NCI-H2227 (cell line): ENCODE measurements at regions not wholly inside any gene's neighbourhood (a gene's known extent, or its start where the extent isn't known, plus 50 kb on each side); places are given as distances from the start of the nearest gene placed in this dataset.

Experiments
- DNase-seq: peaks from one replicate; lab custom pipeline; 2025; ENCODE audit not compliant: unreplicated experiment; lab: John Stamatoyannopoulos, UW

DNA sequence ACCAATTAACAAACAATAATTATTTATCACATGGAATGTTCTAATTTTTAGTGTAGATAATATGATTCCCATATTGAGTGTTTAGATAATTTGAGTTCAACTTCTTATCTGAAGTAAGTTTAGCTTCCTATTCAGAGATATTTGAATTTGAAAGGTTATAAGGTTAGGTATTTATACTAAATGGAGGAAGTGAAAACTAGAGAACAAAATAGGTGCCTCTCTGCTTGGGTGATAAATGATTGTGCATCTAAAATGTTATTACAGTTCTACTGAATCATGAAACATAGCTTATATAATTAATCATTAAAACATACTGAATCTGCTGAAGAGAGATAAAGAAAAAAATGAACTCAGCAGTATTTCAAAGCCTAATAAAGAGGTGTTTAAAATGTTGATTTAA is 1174.3 kb downstream of the XPNPEP1 start:
- DNase-seq: no peak

DNA sequence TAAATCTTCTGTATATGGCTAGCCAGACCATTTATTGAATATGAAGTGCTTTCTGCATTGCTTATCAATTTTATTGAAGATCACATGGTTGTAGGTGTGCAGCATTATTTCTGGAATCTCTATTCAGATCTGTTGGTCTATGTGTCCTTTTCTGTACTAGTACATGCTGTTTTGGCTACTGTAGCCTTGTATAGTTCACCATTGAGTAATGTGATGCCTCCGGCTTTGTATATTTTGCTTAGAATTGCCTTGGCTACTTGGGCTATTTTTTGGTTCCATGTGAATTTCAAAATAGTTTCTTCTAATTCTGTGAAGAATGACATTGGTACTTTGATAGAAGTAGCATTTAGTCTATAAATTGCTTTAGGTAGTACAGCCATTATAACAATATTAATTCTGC is 1187.2 kb downstream of the XPNPEP1 start:
- DNase-seq: no peak

DNA sequence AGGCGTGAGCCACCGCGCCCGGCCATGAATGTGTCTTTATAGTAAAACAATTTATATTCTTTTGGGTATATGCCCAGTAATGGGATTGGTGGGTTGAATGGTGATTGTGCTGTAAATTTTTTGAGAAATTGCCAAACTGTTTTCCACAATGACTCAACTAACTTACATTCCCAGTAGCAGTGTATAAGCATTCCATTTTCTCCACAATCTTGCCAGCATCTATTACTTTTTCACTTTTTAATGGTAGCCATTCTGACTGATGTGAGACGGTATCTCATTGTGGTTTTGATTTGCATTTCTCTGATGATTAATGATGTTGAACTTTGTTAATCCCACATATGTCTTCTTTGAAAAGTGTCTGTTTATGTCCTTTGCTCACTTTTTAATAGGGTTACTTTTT is 1187.9 kb downstream of the XPNPEP1 start:
- DNase-seq: no peak

DNA sequence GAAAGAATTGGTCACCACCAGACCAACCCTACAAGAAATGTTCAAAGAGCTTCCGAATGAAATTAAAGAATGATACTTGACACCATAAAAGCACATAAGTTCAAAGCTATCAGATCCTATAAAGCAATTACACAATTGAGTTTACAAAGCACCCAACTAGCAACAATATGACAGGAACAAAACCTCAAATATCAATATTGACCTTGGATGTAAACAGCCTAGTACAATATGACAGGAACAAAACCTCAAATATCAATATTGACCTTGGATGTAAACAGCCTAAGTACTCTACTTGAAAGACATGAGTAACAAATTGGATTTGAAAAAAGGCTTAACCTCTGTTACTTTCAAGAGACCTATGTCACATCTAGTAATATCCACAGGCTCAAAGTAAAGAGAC is 1201.4 kb downstream of the XPNPEP1 start:
- DNase-seq: no peak

DNA sequence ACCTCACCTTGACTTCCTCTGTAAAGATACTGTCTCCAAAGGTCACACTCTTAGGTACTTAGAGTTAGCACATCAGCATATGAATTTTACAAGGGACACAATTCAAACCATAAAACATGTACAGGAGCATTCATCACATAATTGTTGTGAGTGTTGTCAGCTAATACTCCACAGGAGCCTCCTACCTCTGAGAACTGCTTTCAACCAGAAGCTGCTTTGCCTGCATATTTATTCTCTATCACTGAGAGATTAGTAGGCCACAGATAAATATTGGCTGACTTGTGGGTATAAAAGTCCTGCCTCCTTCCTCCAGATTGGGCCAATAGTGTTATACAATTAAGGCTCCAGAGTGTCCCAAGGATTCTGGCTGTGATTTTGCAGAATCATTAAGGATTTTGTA is 1207.0 kb downstream of the XPNPEP1 start:
- DNase-seq: no peak

DNA sequence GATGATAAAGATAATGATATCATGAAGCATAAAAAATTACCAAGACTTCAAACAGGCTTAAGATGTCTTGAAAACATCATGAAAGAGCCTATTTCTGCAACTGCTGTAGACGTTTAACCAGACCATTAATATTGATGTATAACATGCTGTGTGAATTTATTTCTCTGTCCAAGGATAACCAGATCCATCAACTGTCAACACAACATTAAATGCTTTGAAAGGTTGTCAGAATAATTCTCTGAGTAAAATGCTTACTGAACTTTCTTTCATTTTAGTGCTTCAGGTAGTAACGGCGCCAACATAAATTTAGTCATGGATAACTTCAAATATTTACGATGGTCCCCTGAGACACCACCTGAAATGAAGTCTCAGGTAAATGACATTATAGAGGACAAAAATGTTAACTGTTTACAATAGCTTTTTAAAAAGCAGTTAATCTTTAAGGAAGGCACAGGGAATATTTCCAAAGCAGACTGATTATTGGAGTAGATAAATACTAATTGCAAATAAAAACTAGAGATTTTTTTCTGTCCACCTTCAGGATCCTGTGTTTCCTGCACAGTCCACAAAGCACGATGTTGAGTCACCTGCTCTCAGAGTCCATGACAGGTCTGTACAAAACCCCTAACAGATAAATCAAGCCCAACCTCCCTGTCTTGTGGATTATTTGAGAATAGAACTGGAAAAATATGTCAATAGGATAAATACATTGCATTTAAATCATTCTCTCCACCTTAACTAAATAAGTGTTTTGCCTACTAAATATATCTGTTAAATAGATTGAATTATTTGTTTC is 1213.2 kb downstream of the XPNPEP1 start:
- no peak for DNase-seq

DNA sequence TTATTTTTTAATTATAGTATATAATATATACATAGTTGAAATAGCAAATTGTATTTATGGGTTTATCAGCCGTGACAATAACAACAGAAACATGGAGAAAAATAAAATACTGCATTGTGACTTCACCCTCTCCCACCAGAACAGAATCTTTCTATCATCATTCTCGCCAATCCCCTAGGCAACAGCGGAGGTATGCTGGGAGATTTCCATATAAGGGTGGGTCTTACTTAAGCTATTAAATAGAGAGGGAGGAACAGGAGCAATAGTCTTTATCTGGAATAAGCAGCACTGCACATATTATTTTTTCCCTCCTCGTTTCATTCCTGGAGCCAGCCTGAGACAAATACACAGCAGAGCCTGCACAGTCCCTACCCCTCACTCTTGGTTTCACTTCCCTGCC is 1214.9 kb downstream of the XPNPEP1 start:
- no peak for DNase-seq

DNA sequence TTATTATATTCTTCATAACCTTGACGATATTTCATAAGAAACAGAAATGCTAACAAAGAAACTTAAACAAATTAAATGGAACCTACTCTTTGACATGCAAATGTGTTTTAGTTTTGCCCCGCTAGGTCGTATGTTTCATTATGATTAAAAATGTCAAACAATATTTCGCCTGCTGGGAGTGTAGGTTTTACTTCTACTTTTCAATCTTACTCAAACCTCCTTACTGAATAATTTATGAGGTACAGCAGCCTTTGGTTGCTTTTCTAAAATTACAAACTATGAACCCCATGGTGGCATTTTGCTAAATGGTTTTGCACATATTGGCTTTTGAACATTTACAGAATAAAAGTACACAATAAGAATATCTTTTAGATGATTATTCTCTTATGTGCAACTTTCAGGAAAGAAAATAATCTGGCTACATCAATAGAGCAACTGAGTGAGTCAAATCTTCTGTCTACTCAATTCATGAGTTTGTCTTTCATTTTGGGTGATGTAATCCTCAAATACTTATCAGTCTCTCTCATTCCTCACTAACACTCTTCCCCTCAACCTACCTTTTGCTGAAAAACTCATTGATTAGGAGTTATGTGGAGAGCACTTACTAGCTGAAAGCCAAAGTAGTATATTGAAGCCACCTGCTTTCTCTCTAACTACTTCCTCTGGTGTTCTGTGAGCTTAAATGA is 1226.4 kb downstream of the XPNPEP1 start:
- DNase-seq: no peak

DNA sequence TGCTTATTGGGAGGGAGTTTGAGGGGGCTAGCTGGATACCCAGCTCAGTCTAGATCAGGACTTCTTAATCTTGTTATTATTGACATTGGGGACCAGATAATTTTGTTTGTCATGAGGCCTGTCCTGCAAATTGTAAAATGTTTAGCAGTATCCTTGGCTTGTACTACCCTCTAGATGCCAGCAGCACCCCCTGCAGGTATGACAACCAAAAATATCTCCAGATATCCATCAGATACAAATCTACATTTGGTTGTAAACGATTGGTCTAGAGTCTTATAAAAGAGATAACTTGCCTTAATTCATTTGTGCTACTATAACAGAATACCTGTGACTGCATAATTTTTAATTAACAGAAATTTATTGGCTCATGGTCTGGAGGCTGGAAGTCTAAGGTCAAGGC is 1232.2 kb downstream of the XPNPEP1 start:
- DNase-seq: no peak

DNA sequence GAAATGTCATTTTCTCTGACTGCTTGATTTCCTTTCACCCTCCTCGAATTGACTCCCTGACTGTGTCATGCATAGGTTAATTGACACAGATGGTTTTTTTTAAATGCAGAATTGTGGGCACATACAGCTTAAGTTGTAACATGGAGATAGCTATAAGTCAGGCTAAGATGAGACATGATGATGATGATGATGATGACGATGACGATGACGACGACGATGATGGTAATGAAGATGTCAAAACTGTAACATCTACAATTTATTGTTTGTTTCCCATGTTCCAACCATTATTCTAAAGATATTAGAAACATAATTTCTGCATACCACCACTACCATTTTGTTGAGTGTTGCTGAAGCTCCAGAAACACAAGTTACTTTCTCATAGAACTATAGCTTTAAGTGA is 1232.8 kb downstream of the XPNPEP1 start:
- DNase-seq: no peak

DNA sequence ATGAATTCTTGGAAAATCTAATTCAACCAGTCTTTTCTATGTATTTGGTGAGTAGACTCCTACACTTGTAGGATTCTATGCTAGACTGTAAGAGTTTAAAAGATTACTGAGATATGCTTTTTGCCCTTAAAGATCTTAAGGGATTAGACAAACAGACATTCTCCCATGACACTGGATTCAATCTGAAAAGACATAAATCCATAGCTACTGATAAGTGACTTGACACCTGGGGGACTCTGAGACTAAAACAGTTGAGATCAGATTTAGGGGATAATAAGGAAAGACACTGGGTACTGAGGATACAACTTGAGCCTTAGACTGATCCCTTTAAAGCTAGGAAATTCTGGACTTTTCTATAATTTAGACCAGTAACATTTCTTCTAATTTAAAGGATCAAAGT is 1233.4 kb downstream of the XPNPEP1 start:
- no peak for DNase-seq

DNA sequence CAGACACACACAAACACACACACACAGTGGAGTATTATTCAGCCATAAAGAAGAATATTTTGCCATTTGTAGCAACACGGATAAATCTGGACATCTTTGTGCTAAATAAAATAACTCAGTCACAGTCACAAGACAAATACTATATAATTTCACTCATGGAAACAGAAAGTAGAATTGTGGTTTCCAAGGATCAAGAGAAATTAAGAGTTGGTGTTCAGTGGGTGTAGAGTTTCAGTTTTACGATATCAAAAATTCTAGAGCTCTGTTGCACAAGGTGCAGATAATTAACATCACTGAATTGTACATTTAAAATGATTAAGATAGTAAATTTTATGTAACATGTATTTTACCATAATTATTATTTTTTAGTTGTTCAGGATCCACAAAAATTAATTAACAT is 1235.0 kb downstream of the XPNPEP1 start:
- DNase-seq: no peak

DNA sequence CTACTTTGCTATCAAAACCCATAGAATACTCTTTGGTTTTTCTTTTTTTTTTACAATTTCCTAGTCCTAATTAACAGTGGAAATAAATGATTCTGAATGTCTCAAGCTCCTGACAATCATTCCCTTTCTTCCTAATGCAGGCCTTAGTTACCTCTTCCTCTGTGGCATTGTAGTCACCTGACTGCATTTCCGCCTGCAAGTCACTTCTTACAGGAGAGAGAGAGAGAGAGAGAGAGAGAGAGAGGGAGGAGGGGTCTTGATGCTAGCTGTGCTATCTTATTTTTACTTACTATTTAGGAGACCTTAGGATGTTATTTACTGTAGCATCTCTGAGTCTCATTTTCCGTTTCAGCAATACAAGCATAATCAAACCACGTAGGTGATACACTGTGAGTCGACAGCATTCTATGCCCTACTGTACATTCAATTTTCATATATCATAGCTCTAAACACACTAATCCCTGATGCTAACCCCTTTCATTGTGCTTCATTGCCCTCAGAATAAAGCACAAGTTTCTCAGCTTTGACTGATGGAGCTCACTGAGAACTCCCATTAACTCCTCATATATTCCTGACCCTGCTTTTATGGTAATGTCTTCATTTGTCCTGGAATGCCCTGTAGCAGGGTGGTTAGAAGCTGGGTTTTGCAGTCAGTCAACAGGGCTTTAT is 1237.3 kb downstream of the XPNPEP1 start:
- DNase-seq: no peak

DNA sequence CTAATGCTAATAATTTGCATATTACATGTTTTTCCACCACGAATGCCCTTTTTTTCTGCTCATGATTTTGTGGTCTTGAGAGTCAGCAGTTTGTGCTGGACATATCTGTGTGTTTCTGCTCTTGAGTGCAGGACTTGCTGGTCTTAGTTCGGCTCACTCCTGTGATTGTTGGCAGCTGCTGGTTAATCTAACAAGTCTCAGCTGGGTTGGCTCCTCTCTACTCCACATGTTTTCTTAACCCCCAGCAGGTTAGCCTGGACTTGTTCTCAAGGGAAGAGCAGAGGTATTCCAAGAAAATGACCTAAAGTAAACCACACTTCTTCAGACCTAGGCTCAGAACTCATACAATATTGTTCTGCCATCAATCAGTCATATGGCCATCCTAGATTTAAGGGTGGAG is 1238.9 kb downstream of the XPNPEP1 start:
- DNase-seq: no peak

DNA sequence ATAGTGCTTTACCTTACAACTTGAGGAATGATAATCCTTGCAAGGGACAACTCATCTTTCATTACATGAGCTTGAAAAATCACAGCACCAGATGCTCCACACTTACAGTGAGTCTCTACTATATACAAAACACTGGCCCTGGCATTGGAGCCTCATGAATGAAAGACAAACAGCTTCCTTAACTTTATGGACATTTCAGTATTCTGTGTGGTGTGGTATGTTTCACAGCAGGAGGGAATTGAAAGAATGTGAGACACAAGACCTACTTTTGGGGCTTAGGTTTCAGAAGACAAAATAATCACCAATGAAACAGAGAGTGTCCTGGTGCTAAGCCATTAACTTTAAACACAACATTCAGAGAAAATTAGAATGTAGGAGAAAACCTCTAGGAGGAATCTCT is 1249.6 kb downstream of the XPNPEP1 start:
- no peak for DNase-seq

DNA sequence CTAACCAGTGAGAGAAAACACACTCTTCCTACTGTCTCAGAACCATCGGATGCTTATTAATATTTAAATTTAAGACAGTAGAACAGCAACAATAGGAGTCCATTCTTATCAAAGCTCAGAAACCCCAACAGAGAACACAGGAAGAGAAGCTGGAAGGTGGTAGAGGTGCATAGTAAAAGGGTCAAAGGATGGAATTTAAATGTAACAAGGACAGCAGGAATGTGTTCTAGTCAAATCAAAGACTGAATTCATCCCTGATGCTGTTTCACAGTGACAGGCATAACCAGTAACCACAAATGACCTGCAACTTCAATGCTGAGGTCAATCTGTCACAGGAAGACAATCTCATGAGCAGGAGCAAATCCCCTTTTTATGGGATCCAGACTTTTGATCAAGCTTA is 1259.7 kb downstream of the XPNPEP1 start:
- DNase-seq: no peak

DNA sequence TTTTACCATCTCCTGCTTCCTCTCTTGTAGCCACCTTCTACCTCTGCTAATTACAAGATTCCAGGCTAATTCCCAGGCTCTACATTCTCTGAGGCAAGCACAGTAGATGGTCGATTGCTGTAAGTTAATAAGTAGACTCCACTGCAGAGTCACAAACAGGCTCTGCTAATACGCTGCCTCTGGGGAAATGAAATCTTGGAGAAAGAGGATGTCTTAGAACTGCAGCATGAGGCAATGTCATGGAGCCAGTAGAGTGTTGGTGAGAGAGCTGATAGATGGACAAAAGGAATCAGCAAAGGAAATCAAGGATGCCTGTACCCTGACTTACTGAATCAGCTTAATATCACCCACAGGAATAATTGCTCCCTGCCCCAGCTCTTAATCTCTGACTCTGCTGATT is 1260.3 kb downstream of the XPNPEP1 start:
- DNase-seq: no peak

DNA sequence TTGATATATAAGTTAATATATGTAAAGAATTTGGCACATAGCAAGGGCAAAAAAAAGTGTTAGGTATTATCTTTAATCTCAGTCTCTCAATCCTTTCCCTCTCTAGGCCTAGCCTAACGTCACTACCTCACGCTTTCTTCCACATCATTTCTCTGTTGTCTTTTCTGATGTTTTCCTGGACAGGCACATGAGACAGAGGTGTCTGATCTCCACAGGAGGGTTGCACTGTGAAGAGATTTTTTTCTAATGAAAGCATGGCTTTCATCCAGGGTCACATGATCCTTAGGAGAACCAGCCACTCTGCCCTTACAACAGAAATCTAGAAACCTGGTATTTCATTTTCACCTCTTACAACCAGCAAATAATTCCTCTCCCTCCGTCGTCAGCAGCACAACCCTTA is 1268.3 kb downstream of the XPNPEP1 start:
- no peak for DNase-seq

DNA sequence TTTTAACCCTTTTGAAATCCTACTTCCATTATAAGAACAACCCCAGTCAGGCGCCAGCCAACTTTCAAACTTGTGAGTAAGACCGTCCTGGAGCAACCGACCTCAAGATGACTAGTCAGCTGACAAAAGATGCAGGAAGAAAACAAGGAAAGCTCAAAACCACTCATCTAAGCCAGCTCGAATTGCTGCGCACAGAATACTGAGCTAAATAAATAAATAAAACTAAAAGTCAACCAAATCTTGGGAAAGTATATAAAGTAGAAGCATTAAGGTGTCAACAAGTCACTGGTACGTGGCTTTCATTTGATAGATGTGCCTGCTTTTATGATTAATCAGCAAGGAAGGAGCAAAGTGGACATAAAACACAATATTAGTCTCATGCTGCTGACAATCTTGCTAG is 1269.8 kb downstream of the XPNPEP1 start:
- no peak for DNase-seq

DNA sequence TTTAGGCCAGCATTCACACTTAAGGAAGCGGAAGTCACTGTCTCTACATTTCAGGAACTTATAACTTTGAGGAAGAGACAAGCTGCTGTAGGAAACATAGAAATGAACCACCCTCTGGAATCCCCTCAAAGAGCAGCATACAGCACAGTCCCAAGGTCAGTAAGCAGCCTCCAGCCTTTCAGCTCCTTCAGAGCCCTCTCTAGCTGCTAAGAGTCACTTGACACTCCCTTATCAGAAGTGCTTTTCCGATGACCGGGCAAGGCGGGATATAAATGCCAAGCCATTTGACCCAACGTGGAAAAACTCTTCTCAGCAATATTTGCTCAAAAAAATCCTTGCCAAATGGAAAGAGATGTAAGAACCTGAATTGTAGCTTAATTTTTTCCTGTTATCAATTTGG is 1284.3 kb downstream of the XPNPEP1 start:
- DNase-seq: no peak

DNA sequence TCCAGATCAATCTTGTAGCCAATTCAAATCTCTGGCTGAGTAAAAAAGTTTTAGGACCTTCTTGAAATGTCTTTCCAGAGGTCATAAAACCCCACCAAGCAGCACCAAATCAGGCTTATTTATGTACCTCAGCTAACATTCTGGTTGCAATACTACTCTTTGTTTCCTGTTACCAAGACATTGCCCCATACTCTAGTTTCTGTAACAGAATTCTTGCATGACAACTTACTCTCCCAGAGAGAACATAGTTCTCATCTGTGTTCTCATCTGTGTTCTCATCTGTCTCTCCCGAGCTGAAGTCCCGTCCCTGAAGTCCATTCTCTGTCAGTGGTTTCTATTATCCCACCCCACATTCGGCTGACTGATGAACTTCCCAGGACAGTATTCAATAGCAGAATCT is 1285.1 kb downstream of the XPNPEP1 start:
- no peak for DNase-seq

DNA sequence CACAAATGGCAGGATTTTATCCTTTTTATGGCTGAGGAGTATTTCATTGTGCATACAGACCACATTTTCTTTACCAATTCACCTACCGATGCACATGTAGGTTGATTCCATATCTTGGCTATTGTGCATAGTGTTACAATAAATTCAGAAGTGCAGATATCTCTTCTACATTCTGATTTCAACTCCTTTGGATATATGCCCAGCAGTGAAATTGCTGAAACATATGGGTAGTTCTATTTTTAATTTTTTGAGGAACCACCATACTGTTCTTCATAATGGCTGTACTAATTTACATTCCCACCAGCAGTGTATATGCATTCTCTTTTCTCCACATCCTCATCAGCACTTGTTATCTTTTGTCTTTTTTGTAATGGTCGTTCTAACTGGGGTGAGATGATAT is 1290.3 kb downstream of the XPNPEP1 start:
- no peak for DNase-seq
